HG02870 (cell line): ENCODE measurements at regions not wholly inside any gene's neighbourhood (a gene's known extent, or its start where the extent isn't known, plus 50 kb on each side); places are given as distances from the start of the nearest gene placed in this dataset.
"Not testable (repeated sequence)": the region's sequence is repeated elsewhere in the genome, so short reads cannot be mapped to it uniquely, and the experiment has no call there.

Experiments
- ATAC-seq: cut with Tn5 transposase; IDR thresholded peaks from one replicate; pipeline ENCODE4 v1.9.1; 2021; ENCODE audit warnings: mild to moderate bottlenecking, moderate library complexity; ENCODE audit not compliant: unreplicated experiment

DNA sequence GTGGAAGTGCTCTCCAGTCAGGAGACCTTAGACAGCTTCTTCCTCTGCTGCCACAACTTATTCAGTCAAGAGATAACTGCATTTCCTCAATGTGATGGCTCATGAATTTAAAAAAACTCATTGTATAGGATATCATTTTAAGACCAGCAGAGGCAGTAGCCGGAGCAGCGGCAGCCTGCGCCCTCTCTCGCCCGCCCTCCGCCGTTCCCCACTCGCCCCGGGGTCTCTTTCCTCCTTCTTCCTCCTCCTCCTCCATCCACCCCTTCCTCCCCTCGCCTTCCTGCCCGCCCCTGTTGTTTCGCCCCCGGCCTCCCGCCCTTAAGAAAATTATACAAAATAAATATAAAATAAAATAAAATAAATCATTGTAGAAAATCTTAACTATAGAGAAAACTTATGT lies 687.6 kb downstream of the FLRT2 start:
- ATAC-seq: no peak

DNA sequence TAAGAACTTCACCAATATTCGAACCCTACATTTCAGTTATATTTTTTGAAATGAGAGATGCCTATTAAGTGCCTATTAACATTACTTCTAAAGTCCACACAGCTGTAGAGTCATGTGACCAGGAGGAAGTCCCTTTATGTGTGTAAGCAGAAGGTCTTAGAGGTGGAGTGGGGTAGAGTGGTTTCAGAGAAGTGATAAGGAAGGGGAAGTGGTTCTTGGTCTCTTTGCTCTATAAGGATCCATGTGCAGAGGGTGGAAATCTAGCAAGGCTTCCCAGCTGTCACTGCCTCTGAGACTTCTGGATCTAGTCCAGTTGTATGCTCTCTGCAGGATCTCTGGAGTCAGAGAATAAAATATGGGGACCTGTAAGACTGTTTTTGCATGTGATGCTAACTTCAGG lies 673.9 kb downstream of the FLRT2 start:
- no peak for ATAC-seq

DNA sequence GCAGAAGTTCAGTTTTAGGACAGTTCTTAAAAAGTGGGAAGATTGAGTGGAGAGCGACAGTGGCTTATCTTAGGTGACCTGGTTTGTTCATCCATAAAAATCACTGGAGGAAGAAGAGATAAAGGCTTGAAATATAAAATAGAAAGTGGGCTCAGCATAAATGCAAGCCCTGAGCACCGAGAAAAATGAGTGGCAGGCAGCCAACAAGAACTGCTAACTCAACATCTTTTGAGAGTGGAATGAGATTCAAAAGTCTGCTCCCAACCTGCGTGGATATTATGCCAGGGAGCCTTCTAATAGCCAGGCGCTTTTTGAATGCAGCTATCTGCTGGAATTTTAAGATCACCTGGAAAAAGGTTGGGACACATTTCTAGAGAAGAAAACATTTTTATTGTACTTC lies 666.5 kb downstream of the FLRT2 start:
- no peak for ATAC-seq

DNA sequence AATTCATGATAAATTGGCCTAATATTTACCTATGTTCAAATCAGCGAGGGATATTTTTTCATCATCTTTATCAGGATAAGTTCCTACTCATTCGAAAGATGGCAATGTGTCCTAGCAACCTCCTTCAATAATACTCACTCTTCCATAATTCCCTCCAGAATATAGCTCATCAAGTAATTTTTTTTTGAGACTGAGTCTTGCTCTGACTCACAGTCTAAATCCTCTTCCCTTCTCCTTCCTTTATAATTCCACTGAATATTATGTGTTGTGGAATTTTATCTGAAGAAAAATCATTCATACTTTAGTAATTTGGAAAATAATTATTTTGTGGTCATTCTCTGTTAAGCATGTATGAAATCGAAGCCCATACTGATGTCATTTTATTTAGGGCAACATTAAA lies 663.8 kb downstream of the FLRT2 start:
- ATAC-seq: no peak

DNA sequence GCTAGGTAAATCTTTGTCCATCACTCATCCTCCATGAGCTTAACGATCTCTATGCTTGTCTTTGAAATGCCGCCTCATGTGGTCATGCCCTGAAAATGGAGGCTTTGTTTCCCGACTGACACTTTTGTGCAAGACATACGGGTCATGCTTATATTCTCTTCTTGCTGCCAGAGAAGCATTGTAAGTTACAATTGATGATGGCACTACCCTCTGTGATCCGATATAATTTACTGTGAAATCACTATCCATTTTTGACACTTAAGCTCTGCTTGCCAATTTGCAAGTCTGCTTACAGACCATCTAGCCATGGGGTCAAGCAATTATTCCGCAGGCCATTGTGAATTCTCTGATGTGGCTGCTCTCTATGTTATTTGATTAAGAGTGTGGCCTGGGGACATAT lies 650.0 kb downstream of the FLRT2 start:
- no peak for ATAC-seq

DNA sequence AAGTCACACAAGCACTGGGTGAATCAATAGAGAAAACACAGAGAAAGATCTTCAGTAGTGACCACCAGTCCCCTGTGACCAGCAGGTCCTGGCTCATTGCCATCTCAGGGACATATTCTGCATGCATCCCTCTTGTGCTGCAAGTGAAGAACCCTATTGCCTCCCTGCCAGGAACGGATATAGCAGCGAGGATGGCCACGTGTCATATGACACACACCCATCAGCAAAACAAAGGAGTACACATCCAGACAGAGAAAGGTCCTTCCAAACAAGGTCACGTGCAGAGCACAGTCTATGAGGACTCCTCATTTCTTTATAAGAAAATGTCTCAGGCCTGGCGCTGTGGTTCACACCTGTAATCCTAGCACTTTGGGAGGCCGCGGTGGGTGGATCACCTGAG lies 638.4 kb downstream of the FLRT2 start:
- no peak for ATAC-seq

DNA sequence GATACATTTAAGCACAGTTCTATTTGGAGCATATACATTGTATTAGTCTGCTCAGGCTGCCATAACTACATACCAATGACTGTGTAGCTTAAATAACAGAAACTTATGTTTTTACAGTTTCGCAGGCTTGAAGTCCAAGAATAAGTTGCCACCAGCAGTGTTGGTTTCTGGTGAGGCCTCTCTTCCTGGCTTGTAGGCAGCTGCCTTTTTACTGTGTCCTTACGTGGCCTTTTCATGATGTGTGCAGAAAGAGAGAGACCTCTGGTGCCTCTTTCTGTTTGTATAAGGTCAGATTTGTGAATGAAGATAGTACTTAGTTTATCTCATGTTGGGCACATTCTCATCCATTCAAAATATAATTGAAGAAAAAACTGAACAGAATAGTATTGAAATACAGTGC lies 636.6 kb downstream of the FLRT2 start:
- ATAC-seq: no peak

DNA sequence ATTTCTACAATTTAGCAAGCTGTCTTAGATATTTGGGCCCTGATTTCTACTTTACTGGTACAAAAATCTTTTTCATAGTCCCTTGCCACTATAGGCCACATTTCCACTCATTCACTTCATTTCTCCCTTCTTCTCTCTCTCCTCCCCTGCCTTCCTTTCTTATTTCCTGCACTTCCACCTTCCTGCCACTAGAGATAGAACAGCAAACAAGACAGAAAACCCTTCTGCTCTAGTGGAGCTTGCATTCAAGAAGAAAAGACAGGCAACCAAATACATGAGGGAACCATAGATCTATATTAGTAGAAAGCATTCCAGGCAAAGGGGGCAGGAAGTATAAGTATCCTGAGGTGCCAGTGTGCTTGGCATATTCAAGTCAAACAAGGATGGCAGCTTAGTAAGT lies 623.5 kb downstream of the FLRT2 start:
- ATAC-seq: no peak

DNA sequence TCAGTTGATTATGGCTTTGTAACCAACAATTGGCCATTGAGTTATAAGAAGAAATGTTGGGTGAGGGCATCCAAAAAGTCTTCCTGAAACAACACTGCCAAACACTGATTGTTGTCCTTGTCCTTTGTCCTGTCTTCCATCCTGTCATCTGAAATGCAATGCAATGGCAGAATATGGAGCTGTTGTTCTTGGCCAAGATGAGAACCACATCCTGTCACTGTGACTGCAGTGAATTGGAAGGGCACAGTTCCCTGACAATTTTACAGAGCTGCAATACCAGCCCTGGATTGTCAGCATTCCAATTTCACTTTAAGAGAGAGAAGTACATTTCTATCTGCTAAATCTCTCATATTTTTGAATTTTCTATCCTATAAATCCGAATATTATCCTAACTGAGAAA lies 613.3 kb downstream of the FLRT2 start:
- ATAC-seq: no peak

DNA sequence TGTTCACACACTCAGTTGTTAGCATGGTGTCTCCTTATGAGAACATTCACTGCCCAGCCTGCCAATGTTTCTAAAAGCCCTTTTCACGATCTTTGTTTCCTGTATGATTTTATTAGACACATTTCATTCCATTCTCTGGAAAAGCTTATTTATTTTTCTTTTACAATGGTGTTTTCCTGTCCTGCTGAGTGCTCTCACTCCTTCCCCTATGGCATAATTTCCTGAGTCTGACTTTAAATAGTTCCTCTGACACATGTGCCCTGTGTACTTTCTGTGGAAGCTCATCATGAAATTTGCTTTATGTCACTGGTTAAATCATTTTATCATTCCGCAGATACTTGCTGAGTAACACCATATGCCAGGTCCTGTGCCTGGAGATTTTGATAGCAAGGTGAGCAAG lies 612.0 kb downstream of the FLRT2 start:
- ATAC-seq: no peak

DNA sequence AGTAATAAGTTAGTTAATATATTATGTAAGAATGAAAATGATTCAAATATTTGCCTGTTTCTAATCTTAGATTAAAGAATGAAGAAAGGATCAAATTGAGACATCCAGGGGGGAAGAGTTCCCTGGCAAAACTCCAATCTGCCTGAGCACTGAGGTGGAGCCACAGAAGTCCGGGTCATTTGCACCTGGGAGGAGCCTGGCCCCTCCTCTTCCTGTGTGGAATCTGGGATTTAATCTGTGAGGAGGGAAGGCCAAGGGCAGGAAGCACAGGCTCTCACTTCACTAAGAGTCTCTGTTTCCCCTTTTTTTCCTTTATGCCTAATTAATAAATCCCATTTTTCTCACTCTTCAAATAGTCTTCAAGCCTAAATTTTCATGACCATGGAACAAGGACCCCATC lies 599.5 kb downstream of the FLRT2 start:
- no peak for ATAC-seq

DNA sequence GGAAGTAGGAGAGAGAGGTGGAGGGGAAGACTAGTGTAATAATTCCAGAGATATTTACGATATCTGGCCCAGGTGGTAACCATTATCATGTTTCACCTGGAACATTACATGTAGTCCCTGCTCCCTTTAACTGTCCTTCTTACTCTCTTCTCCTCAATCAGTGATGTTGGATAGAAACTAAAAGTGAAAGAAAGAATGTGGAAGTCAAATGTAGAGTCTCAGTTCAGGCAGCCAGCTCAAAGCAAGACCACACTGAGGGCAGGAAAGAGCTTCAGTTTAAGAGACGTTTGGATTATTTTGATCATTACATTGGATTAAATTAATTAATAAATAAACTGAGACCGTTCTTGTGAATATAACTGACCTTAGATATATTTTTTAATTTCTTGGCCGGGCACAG lies 594.4 kb downstream of the FLRT2 start:
- ATAC-seq: no peak

DNA sequence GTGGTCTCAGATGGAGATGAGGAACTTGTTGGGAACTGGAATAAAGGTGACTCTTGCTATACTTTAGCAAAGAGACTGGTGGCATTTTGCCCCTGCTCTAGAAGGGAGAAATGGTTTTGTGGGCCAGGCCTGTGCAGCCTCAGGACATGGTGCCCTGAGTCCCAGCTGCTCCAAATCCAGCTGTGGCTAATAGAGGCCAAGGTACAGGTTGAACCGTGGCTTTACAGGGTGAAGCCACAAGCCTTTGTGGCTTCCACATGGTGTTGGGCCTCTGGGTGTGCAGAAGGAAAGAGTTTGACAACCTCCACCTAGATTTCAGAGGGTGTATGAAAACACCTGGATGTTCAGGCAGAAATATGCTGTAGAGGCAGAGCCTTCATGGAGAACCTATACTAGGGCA lies 586.0 kb downstream of the FLRT2 start:
- ATAC-seq: no peak

DNA sequence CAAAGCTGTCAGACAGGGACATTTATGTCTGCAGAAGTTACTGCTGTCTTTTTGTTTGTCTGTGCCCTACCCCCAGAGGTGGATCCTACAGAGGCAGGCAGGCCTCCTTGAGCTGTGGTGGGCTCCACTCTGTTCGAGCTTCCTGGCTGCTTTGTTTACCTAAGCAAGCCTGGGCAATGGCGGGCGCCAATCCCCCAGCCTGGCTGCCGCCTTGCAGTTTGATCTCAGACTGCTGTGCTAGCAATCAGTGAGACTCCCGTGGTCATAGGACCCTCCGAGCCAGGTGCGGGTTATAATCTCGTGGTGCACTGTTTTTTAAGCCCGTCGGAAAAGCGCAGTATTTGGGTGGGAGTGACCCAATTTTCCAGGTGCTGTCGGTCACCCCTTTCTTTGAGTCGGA lies 580.9 kb downstream of the FLRT2 start:
- ATAC-seq: not testable (repeated sequence)

DNA sequence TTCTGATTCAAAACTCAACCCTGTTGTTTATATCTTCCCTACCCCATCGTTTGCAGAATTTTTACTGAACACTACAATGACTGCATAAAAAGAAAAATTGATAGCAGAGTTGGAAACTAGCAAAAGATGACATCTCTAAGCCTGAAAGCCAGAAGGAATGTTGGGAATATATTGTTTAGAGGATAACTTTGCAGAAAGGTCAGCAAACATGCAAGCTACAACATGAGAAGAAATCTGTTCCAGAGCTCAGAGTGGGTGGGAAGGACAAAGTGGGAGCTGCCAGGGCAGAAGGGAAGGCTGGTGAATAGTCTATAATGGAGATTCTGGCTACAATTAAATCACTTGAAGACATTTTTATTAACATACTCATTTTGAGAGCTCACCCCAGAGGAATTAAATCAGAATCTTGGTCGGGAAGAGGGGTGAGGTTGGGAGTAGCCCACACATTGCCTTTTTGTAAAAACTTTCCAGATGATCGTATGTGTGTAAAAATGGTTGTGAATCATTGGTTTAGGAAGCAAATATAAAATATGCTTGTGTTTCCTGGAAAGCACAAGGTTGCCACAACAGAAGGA lies 574.8 kb downstream of the FLRT2 start:
- ATAC-seq: no peak

DNA sequence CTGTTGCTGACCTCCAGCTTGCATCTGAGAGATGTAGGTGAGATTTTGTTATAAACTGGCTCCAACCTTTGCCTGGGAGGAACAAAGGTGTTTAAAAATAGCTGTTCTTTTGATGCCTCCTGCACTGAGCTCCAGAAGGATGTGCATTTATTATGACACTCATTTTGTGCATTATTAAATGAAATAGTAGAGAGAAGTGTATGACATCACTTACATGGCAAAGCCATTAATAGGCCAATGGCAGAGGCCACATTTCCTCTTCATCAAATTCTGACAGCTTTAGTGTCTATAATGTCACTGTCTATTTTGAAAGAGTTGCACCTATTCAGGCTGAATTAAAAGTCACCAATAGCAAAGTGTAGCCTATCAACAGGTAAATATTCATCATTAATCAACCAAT lies 564.6 kb downstream of the FLRT2 start:
- no peak for ATAC-seq

DNA sequence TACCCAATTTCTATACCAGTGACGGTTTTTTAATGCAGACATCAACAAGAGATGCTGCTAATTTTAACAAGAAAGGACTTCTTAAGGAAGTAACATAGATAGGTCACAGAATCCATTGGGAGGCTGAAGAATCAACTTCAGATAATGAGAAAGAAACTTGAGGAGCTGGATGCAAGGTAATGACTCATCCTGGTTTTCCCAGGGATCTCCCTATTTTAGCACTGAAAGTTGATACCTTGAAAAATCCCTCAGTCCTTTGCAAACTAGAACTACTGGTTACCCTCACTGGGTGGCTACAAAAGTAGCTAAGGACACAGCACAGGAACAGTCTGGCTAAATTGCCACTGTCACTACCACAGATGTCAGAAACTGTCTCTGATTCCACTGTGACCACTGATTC lies 561.9 kb downstream of the FLRT2 start:
- no peak for ATAC-seq

DNA sequence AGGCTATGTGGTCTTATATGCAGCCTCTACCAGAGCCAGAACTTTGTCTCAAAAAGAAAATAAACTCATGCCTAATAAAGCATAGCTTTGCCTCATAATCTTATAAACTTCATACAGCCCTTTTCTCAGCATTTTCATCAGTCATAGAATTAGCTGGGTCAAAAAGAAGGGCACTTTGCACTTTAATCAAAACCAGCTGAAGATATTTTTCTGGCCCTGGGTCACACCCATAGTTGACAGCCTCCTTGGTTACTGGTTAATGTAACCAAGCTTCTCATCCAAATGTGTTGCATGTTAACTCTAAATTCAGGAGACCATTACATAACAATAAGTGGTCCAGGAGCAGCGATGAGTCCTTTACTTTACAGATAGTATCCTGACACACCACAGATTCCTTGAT lies 558.2 kb downstream of the FLRT2 start:
- ATAC-seq: no peak

DNA sequence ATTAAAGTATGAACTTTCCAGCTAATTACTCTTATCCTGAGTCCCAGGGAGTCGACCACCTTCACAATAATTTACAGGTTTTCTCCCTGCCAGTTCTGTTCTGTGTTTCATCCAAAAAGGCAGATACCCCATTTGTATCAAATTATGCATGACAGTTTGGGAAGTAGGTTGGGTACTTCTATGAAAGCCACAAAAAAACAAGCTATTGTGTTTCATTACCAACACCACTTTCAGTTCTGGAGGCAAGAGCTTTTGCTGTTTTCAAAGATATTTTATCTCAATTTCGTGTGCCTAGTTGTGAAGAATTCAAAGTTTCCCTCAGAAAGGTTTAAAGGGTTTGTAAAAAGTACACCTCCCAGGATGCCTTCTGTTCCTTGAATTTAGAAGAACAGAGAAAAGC lies 557.4 kb downstream of the FLRT2 start:
- no peak for ATAC-seq

DNA sequence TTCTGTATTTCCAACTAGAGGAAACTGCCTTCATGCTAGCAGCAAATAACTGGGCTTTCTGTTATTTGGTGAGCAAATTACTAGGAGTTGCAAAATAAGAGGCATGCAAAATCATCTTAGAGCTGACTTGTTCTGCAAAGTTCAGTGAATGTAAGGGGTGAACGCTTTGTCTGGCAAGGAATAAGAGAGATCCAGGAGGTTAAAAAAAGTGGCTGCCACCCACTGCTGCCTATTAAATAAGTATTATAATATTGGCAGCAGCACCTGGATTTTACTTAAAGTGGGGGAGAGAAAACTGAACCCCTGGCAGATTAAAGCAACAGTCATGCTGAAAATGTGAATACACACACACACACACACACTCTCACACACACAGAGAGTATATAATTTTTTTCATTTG lies 557.0 kb downstream of the FLRT2 start:
- ATAC-seq: no peak

DNA sequence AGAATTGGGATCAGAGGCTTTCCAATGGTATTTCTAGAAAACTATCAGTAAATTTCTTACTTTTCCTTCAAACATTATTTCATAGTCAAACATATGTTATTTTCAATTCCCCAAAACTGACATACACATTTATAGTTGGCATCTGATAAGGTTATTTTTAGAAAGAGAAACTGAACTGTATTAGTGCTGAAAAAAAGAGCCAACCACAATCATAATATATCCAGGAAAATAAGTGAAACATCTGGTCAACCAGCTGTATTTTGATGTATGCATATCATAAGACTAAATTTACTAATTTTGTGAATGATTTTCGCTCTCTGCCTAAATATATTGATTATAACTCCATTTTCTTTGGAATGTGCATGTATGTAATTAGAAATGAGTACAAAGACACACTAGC lies 554.2 kb downstream of the FLRT2 start:
- no peak for ATAC-seq

DNA sequence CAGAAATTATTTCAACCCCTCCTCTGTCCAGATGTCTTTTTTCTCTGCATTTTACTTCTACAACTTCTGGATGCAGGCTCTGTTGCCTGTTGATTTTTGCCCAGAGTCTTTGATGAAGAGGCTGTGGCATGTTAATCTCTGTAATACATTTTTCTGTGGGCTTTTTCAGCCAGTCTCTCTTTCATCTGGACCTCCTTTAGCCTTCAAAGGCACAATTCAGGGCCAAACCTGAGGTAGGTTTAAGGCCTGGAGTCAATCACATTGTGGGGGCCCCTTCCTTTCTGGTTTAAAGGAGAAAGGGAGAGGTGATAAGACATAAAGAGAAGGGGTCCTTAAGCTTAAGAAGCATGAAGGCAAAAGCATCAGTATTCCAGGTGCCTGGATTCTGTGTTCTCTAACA lies 553.7 kb downstream of the FLRT2 start:
- ATAC-seq: no peak

DNA sequence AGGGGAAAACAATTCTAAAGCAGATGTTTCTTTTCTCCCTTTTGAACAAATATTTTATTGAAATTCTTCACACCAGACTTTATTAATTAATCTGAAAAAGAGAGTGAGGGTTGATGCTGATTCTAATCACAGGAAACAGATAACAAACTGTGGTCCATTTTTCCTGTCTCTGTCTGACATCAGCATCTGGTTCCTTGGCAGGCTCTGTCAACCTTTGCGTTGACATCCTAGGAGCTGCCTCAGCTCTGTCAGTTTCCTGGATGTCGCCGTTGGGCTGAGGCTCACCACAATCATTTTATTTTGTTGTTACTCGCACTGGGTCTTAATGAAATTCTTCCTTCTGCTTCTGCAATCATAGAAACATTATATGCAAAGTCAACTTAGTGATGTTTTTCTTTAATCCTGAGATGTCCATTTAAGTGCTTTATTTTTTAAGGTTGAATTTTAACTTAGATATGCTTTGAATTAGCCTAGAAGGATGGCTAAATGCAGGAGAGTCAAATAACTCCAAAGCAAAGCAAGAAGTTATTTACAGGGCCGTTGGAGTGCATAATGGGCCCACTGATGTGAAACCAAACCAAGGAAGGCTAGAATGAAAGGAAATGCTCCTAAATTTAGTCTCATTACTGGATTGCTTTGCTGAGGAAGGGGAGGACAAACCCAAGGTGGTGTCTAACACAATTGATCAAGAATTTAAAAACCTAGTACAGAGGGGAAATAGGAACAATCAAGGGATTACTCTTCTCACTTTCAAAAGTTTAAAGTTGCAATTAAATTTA lies 542.4 kb downstream of the FLRT2 start:
- ATAC-seq: no peak
